Activated CD4-positive, CD25-positive, alpha-beta regulatory T cell treated with anti-CD3 and anti-CD28 coated beads, Interleukin-2, amount 50 U/mL, for 72 hours (primary cell): ENCODE measurements at regions not wholly inside any gene's neighbourhood (a gene's known extent, or its start where the extent isn't known, plus 50 kb on each side); places are given as distances from the start of the nearest gene placed in this dataset.

Experiments
- DNase-seq: peaks from one replicate; pipeline ENCODE4 v3.0.0; 2021

- DNase-seq: no peak
Measured at GRCh38 chr18:45386041-45386655, 229.1 kb upstream of the SLC14A2 start.

DNA sequence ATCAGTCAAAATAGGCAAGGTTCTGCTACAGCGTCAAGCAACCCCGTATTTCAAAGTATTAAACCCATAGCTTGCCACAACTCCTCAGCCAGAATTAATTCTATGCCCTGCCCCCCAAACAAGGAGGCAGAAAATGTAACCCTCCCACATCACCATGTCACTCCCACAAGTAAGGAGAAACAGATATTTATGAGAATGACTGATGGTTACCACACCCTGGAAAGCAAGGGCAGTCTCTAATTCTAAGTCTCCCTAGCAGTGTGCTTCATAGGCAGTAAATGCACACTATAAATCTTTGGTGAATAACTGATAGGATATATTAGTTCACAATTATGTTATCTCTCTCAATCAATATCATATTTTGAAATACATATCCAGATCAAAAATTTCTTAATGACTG, 228.0 kb upstream of the SLC14A2 start:
- no peak for DNase-seq

DNA sequence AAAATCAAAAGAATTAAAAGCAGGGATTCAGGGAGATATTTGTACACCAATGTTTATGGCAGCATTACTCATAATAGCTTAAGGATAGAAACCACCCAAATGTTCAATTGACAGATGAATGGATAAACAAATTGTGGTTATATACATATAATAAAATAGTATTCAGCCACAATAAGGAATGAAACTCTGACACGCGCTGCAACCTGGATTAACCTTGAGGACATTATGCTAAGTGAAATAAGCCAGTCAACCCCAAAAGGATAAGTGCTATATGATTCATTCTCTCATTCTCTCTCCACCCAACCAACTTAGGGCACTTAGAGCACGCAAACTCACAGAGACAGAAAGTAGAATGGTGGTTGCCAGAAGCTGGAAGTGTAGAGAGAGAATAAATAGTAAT, 216.8 kb upstream of the SLC14A2 start:
- DNase-seq: no peak

DNA sequence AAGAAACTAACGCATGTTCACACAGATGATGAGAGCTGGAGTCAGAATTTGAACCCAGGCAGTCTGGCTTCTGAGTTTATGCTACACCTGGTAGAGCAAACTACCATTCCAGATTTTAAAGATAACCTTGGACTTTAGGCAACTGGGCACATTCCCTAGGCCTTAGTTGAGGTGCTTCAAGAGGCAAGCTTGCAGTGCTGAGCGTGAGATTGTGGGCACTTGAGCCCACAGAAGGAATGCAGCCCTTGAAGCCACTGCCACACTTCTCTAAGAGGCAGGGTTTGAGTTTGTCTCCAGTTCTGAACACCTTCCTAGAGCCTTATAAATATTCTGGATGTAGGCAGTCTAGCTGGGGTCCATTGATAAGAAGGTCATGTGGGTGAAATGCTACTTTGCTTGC, 216.1 kb upstream of the SLC14A2 start:
- no peak for DNase-seq

DNA sequence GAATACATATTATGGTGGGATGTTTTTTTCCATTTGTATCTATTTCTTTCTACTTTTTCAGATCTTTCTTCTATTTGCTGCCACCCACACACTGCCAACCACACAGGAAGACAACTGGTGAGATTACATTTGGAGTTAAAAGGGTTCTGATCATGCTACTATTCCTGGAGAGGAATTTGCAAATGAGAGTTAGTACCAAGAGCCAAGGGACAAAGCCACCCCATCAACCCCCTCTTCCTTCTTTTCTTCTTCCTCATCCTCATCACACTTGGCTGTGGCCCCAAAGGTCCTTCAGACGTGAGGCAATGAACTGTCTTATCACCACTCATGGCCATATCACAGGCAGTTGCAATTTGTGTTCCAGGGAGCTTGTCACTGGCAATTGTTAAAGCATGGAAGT, 215.6 kb upstream of the SLC14A2 start:
- no peak for DNase-seq

GRCh38 chr18:45402485-45403056, 212.7 kb upstream of the SLC14A2 start:
- DNase-seq: no peak

GRCh38 chr18:45403341-45404049, 211.8 kb upstream of the SLC14A2 start:
- no peak for DNase-seq

DNA sequence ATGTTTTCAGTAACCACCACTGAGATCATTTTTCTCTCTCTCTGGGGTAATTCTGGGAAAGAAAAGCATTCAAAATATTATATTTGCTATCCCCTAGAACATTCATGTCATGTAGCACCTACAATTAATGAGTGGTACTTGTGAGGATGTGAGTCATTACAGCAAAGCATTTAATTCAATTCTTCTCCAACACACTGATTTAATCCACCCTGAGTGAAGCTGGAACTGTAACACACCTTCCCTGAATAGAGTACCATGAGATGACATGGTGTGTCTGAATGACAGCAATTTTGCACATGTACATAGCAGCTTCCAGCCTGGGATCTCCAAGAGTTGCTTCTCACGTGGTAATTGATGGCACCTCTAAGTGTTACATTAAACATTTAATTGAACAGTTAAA, 207.1 kb upstream of the SLC14A2 start:
- DNase-seq: no peak

DNA sequence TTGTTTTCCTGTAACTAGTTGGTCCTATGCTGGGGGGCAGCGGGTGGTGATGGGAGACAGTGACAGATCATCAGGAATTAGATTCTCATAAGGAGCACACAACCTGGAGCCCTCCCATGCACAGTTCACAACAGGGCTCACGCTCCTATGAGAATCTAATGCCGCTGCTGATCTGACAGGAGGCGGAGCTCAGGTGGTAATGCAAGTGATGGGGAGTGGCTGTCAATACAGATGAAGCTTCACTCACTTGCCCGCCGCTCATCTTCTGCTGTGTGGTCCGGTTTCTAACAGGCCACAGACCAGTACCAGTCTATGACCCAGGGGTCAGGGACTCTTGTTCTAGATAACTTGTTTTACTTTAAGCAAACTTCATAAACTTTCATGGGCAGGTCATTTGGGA, 205.3 kb upstream of the SLC14A2 start:
- DNase-seq: no peak

- DNase-seq: no peak
Measured at GRCh38 chr18:45412577-45412976, 202.7 kb upstream of the SLC14A2 start.

- no peak for DNase-seq
Measured at GRCh38 chr18:45413180-45413836, 202.0 kb upstream of the SLC14A2 start.

GRCh38 chr18:45415614-45416013, 199.7 kb upstream of the SLC14A2 start:
- no peak for DNase-seq

DNA sequence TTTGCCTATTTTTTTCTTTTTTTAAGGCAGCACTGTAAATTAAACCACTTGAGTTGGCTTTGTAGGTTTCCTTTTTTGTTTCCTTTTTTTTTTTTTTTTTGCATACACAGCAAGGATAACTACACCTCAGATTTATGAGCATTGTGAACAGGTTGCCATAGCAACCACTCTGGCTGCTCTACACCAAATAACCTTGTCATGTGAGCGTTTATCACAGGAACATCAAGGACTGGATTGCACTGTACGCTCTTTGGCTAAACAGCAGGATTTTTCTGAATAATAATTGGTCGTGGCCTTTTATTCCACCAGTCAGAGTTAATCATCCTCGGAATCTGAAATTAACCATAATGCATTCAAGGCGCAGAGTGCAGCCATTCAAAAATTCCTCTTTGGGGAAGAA, 199.1 kb upstream of the SLC14A2 start:
- no peak for DNase-seq

DNA sequence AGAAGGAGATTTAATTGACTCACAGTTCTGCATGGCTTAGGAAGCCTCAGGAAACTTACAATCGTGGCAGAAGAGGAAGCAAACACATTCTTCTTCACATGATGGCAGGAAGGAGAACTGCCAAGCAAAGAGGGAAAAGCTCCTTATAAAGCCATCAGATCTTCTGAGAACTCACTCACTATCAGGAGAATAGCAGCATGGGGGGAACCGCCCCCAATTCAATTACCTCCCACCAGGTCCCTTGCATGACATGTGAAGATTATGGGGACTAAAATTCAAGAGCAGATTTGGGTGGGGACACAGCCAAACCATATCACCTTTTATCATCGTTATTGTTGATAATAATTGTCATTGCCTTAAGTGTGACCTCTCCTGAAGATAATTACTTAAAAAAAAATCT, 197.9 kb upstream of the SLC14A2 start:
- DNase-seq: no peak

GRCh38 chr18:45423659-45424058, 191.6 kb upstream of the SLC14A2 start:
- no peak for DNase-seq

DNA sequence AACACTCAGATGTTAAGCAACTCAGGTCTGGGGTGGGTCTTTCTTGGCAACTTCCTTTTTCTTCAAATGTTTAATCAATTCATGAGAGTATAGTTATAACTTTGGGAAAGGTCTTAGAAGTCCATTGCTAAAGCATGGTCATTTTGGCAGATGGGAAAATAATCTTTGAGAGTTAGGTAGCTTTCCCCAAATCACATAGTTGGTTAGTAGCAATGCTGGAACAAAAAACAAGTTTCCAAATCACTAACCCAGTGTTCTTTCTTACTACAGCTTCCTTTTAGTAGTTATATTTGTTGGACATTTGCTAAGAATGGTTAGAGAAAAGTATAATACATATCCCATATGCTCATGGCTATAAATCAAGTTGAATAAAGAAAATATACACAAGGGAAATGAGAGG, 185.2 kb upstream of the SLC14A2 start:
- no peak for DNase-seq

DNA sequence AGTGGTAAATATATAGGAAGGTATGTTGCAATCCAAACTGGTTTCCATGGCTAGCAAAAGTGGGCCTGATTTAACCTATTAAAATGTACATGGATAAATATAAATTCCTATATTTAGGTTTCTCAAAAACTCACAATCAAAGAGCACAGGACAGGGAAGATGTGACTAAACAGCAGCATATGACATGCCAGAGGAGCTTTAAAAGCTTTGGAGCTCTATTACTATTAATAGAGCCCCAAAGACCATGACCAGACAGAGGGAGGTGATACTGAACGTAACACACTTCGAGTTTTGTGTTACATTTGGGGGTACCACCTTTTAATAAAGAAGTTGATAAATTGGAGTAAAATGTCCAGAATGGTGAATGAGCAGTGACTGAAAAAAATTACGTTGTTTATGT, 179.5 kb upstream of the SLC14A2 start:
- DNase-seq: no peak

- DNase-seq: no peak
Measured at GRCh38 chr18:45437366-45437765, 177.9 kb upstream of the SLC14A2 start.

GRCh38 chr18:45439851-45440645, 175.2 kb upstream of the SLC14A2 start:
- no peak for DNase-seq

- DNase-seq: no peak
Measured at GRCh38 chr18:45441110-45441847, 174.0 kb upstream of the SLC14A2 start.

DNA sequence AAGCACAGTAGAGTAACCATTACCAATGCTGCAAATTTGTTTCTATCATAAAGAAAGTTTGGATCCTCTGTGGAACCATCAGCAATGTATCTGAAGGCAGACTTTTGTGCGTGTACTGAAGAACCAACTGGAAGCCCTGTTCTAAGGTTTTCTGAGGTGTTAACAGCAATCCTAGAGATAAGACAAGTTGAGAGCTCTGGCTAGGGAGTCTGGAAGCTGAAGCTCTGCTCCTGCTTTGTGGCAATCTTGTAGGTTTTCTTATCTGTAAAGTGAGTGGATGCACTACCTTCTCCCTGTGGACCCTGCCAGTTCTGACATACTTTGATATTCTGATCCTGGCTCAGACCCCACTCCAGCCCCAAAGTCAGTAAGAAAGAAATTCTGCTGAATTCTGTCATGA, 171.2 kb upstream of the SLC14A2 start:
- no peak for DNase-seq
